NCI-H345 treated with DMSO at 0.1 percent for 48 hours (cell line): ENCODE measurements at regions not wholly inside any gene's neighbourhood (a gene's known extent, or its start where the extent isn't known, plus 50 kb on each side); places are given as distances from the start of the nearest gene placed in this dataset.

Experiments
- DNase-seq: peaks from one replicate; lab custom pipeline; 2025; ENCODE audit not compliant: unreplicated experiment; lab: John Stamatoyannopoulos, UW

GRCh38 chr13:99027661-99028425, 50.0 kb upstream of the DOCK9 start:
- no peak for DNase-seq

GRCh38 chr13:99028890-99029289, 51.0 kb upstream of the DOCK9 start:
- no peak for DNase-seq

GRCh38 chr13:99029576-99029975, 51.7 kb upstream of the DOCK9 start:
- DNase-seq = no peak

DNA sequence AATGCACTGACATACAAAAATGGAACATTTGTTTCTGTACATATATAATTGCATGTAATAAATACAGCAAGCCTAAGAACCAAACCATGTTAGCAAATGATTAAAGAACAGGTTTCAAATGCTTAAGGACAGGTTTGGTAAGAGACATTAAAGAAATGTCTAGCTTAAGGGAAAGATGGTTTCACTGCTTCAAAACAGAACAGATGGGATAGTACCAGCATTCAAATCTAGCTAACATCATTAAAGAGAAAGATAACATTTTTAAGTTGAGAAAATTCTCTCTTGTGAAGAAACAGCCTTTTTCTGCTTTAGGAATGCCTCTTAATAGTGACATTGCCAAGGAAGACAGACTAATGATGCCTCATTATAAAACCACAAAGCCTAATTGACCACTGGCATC, 52.5 kb upstream of the DOCK9 start:
- no peak for DNase-seq

DNA sequence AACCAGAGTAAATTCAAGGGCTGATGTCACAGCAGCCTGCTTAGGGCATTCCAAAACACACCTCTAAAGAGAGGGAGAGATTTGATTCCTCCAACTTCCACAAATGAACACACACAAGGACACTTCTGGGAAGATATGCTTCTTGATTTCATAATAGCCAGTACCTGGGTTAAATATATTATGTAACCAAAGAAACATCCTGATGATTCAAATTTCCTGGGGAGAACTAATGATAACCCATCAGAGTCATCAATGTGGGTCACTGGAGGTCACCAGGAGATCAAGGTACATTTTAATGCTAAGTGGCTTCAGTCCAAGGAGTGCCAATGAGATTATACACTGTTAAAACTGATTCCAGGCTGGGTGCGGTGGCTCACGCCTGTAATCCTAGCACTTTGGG, 54.0 kb upstream of the DOCK9 start:
- no peak for DNase-seq

GRCh38 chr13:99033814-99034213, 56.0 kb upstream of the DOCK9 start:
- no peak for DNase-seq

GRCh38 chr13:99034333-99035085, 56.6 kb upstream of the DOCK9 start:
- DNase-seq = no peak

- no peak for DNase-seq
These were observed 57.9 kb upstream of the DOCK9 start for GRCh38 chr13:99035715-99036114.

DNA sequence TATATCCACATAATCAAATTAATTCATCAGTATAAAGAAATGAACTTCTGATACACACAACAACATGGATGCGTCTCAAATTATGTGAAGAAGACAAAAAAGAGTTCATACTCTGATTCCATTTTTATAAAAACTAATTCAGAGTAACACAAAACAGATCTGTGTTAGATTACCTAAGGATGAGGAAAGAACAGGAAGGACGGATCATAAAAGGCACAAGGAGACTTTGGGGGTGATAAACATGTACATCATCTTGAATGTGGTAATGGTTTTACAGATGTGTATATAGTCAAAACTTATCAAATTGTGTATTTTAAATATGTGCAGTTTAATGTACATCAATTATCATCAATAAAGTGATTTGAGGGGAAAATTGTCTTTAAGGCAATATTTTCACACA, 59.9 kb upstream of the DOCK9 start:
- no peak for DNase-seq

- DNase-seq = no peak
These were observed 61.9 kb upstream of the DOCK9 start for GRCh38 chr13:99039718-99040280.

GRCh38 chr13:99040536-99041131, 62.8 kb upstream of the DOCK9 start:
- DNase-seq = no peak

- no peak for DNase-seq
These were observed 63.5 kb upstream of the DOCK9 start for GRCh38 chr13:99041337-99041736.

GRCh38 chr13:99041788-99042187, 63.9 kb upstream of the DOCK9 start:
- DNase-seq = no peak

- no peak for DNase-seq
These were observed 64.8 kb upstream of the DOCK9 start for GRCh38 chr13:99042521-99043250.

DNA sequence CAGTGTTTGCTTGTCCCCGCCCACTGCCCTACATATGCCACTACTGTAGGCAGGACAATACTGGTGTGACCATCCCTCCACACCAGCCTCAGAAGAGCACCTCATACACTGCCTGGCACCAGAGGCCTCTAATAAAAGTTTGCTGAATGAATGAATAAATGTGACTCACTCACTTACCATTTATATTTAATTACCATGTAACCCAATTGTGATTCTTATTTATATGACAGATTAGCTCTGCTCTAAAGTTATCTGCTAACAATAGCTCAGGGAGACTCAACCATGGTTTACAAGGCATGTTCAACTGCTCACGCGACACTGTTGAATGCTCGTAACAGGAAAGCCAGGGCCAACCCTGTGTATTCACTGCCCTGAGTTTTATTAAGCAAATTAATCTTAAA, 66.0 kb upstream of the DOCK9 start:
- no peak for DNase-seq

DNA sequence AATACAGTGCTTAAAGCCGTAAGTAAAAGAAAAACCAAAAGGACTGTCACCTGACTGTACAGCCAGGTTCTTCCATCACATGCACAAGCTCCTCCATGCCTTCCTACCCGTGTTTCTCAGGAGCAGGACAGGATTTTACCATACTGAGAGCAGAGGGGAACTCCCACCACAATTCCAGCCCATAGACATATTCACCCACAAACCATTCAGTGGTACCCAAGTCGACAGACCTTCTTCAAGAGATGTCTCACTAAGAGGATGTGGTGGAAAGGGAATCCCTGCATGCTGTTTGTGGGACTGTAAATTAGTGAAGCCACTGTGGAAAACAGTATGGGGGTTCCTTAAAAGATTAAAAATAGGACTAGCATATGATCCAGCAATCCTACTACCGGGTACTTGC, 66.9 kb upstream of the DOCK9 start:
- DNase-seq = no peak

GRCh38 chr13:99045396-99045795, 67.5 kb upstream of the DOCK9 start:
- DNase-seq = no peak

DNA sequence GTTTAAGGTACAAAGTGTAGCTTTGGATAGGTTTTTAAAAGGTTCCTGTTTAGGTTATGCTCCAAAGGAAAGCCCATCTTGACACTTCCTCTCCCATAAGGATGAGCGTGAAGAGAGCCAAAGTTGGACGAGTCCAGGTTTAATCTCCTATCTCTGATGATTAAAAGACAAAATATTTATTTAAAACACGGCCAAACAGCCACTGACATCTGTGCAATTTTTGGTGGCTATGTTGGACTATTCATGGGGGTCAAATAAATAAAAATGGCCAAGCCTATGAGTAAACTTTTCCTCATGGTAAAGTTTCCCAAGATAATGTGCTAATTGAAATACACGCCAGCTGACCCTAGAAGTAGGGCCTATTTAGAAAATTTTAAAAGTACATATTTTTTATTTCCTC, 69.0 kb upstream of the DOCK9 start:
- no peak for DNase-seq

- DNase-seq = no peak
These were observed 73.2 kb upstream of the DOCK9 start for GRCh38 chr13:99050983-99051488.

DNA sequence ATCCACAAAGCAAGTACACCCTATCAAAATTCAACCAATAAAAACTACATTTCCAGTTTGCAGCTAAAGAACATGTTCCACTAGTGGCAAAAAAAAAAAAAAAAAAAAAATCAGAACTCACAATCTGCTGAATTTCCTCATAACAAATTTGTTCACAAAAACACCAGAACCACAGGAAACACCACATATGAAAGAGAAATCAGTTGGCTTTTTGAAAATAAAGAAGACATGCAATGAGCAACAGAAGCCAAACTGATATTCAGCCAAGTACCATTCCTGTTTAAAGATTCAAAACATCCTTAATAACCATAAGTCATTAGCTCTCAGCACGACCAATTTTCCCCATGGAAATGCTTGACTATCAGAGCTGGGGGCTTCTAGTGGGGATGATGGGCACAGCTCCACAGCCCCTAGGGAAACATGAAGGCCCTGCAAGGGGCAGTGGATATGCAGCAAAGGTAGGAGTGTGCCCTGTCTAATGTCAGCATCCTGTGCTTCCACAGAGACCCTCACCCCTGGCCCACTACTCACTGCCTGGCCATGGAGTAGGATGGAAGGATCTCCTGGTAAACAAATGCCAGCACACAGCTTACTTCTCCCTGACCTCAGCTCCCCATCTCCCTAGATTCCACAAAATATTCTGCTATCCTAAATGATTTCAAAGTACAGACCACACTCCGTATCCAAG, 74.0 kb upstream of the DOCK9 start:
- DNase-seq = no peak
